GM19328 (cell line): ENCODE measurements at regions not wholly inside any gene's neighbourhood (a gene's known extent, or its start where the extent isn't known, plus 50 kb on each side); places are given as distances from the start of the nearest gene placed in this dataset.

Source experiments
- ATAC-seq: cut with Tn5 transposase; IDR thresholded peaks from one replicate; pipeline ENCODE4 v1.9.1; 2021; ENCODE audit warnings: mild to moderate bottlenecking, moderate library complexity; ENCODE audit not compliant: unreplicated experiment

- no peak for ATAC-seq
Observed at GRCh38 chr3:31137718-31138465, 243.4 kb upstream of the GADL1 start.

GRCh38 chr3:31140470-31140869, 246.0 kb upstream of the GADL1 start:
- no peak for ATAC-seq

- no peak for ATAC-seq
Observed at GRCh38 chr3:31142139-31142538, 247.7 kb upstream of the GADL1 start.

GRCh38 chr3:31142543-31142942, 248.1 kb upstream of the GADL1 start:
- ATAC-seq, result no peak

- no peak for ATAC-seq
Observed at GRCh38 chr3:31145062-31145461, 250.6 kb upstream of the GADL1 start.

- ATAC-seq, result no peak
Observed at GRCh38 chr3:31147550-31147949, 253.1 kb upstream of the GADL1 start.

- no peak for ATAC-seq
Observed at GRCh38 chr3:31157047-31157694, 262.7 kb upstream of the GADL1 start.

- ATAC-seq, result no peak
Observed at GRCh38 chr3:31157893-31158620, 263.6 kb upstream of the GADL1 start.

- ATAC-seq, result no peak
Observed at GRCh38 chr3:31159331-31160039, 265.0 kb upstream of the GADL1 start.

- ATAC-seq, result no peak
Observed at GRCh38 chr3:31161889-31162288, 267.4 kb upstream of the GADL1 start.

GRCh38 chr3:31164381-31164780, 269.9 kb upstream of the GADL1 start:
- no peak for ATAC-seq

GRCh38 chr3:31165399-31165860, 271.0 kb upstream of the GADL1 start:
- ATAC-seq, result no peak

- no peak for ATAC-seq
Observed at GRCh38 chr3:31166249-31166885, 271.9 kb upstream of the GADL1 start.

GRCh38 chr3:31167666-31168065, 273.2 kb upstream of the GADL1 start:
- ATAC-seq, result no peak

- no peak for ATAC-seq
Observed at GRCh38 chr3:31170932-31171670, 276.6 kb upstream of the GADL1 start.

- no peak for ATAC-seq
Observed at GRCh38 chr3:31172336-31172735, 277.9 kb upstream of the GADL1 start.

GRCh38 chr3:31173118-31173718, 278.8 kb upstream of the GADL1 start:
- no peak for ATAC-seq

GRCh38 chr3:31174079-31174478, 279.6 kb upstream of the GADL1 start:
- no peak for ATAC-seq

- ATAC-seq, result no peak
Observed at GRCh38 chr3:31176045-31176444, 281.6 kb upstream of the GADL1 start.

- no peak for ATAC-seq
Observed at GRCh38 chr3:31178467-31178866, 284.0 kb upstream of the GADL1 start.
